Omental fat pad (tissue), 3 donors: ENCODE measurements at regions not wholly inside any gene's neighbourhood (a gene's known extent, or its start where the extent isn't known, plus 50 kb on each side); places are given as distances from the start of the nearest gene placed in this dataset.

ENCODE experiments used
- ATAC-seq: fragments of 150-250 bp; one replicate; pipeline ENCODE4 v1.9.1; 2016; ENCODE audit warnings: mild to moderate bottlenecking, moderate library complexity; ENCODE audit not compliant: low FRiP score
- DNase-seq: peaks from one replicate; pipeline ENCODE4 v3.0.0-alpha.2; 2019; ENCODE audit warnings: low spot score
- TF ChIP-seq, protein P1 (sequence below), 3 donors: fragments of 450-650 bp; IDR thresholded peaks; one replicate each; pipeline ENCODE4 v1.5.1; 2016 to 2017; ENCODE audit warnings: antibody characterized with exemption in 3 of 3, mild to moderate bottlenecking in 3 of 3, moderate library complexity in 2 of 3

DNA sequence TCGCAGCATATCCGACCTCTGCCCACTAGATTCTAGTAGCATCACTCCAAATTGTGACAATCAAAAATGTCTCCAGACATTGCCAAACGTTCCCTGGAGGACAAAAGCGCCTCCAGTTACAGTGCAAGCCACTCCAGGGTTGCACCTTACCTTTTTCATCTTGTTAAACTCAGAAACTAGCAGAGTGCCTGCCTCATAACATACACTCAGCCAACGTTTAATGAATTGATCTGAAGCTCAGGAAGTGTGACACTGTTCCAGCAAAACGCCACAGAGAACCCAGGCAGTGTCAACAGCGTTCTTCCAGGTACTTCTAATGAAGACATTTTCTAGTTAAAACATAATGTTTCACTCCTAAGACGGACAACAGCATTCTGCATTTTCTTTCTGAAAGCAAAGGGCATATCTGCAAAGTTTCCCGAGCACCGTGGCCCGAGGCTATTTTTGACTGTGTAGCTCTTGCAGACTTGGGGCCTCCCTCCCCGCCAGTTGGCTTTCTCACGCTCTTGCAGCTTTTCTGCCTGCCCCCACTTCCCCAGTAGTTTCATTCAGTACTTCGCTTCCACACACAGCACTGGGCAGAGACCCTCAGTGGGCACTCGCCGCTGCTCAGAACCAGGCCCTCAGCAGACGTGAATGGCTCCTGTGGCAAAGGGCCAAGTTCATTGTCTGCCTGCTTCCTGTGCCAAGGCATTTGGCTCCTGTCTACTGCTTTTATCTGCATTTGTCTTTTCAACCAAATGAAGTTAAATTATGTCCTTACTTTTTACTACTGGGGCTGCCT lies 133.4 kb upstream of the TTC29 start:
- peak; percentile 17 for ATAC-seq
- TF ChIP-seq, protein P1, sequence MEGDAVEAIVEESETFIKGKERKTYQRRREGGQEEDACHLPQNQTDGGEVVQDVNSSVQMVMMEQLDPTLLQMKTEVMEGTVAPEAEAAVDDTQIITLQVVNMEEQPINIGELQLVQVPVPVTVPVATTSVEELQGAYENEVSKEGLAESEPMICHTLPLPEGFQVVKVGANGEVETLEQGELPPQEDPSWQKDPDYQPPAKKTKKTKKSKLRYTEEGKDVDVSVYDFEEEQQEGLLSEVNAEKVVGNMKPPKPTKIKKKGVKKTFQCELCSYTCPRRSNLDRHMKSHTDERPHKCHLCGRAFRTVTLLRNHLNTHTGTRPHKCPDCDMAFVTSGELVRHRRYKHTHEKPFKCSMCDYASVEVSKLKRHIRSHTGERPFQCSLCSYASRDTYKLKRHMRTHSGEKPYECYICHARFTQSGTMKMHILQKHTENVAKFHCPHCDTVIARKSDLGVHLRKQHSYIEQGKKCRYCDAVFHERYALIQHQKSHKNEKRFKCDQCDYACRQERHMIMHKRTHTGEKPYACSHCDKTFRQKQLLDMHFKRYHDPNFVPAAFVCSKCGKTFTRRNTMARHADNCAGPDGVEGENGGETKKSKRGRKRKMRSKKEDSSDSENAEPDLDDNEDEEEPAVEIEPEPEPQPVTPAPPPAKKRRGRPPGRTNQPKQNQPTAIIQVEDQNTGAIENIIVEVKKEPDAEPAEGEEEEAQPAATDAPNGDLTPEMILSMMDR (IDR thresholded peaks at IDR 0.05) = no peak

GRCh38 chr4:147084861-147085260 lies 139.2 kb upstream of the TTC29 start:
- TF ChIP-seq, protein P1 (IDR thresholded peaks at IDR 0.05) = no peak
- no peak for DNase-seq
- no peak for ATAC-seq

More for the DNA sequence above, 133.4 kb upstream of the TTC29 start:
- DNase-seq = no peak

DNA sequence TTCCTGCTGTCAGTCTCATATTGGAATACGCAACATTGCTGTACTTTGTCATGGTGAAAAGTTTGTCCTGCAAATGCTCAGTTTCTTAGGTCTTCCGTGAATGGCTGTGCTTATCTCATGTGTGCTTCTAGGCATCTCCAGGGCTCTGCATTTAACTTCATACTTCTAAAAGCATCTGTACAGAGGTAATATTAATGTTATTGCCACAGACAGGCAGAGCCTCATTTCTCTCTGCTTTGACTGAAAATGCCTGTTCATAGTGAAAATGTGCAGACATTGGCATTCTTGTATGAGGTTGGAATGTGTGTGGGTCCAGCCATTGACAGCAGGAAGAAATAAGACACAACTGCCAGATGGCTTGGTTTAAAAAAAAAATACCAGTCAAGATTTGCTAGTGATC lies 140.1 kb upstream of the TTC29 start:
- TF ChIP-seq, protein P1 (IDR thresholded peaks at IDR 0.05) = no peak

GRCh38 chr4:147088146-147088545 lies 142.5 kb upstream of the TTC29 start:
- DNase-seq = no peak
- no peak for ATAC-seq
- TF ChIP-seq, protein P1 (IDR thresholded peaks at IDR 0.05) = no peak

More for the DNA sequence above, 140.1 kb upstream of the TTC29 start:
- ATAC-seq (no peak), DNase-seq (no peak)

DNA sequence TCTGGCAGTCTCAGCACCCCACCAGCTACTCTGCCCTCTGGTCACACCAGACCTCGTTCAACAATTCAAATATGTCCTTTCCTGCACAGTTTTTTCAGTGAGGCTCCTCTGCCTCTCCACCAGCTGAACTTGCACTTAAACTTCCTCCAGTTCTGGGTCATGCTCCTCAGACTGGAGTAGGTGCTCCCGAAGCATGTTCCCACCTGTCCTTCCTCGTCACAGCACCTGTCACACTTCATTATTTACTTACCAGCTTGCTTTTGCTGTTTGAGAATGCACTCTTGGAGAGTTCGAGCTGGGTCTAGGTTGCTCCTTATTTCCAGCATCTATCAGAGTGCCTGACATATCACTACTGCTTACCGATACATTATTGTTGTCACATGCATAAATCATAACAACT lies 144.8 kb upstream of the TTC29 start:
- DNase-seq (no peak), ATAC-seq (no peak)
- TF ChIP-seq, protein P1 (IDR thresholded peaks at IDR 0.05) = no peak

DNA sequence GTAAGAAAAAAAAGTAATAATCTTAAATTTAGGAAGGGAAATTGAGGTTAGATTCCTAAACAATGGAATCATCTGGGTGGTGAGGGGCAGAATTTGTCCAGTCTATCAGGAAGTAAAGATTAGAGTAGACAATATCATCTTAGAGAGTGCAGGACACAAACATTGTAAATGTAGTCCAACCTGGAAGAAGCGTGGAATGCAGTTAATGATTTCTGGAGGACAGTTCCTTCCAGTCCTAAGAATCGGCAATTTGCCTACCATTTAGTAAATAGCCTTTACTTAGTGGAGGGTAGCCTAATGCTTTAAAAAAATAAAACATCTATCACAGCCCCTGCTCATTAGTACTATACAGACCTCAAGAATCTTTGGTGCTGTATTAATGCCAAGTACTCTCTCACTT lies 147.5 kb upstream of the TTC29 start:
- TF ChIP-seq, protein P1 (IDR thresholded peaks at IDR 0.05) = no peak
- ATAC-seq (no peak), DNase-seq (no peak)

GRCh38 chr4:147094238-147094637 lies 148.6 kb upstream of the TTC29 start:
- DNase-seq = no peak
- TF ChIP-seq, protein P1 (IDR thresholded peaks at IDR 0.05) = no peak
- ATAC-seq = no peak
